COLO668 (cell line): ENCODE measurements at regions not wholly inside any gene's neighbourhood (a gene's known extent, or its start where the extent isn't known, plus 50 kb on each side); places are given as distances from the start of the nearest gene placed in this dataset.

Experiments
- DNase-seq: peaks from one replicate; lab custom pipeline; 2025; ENCODE audit not compliant: unreplicated experiment; lab: John Stamatoyannopoulos, UW

DNA sequence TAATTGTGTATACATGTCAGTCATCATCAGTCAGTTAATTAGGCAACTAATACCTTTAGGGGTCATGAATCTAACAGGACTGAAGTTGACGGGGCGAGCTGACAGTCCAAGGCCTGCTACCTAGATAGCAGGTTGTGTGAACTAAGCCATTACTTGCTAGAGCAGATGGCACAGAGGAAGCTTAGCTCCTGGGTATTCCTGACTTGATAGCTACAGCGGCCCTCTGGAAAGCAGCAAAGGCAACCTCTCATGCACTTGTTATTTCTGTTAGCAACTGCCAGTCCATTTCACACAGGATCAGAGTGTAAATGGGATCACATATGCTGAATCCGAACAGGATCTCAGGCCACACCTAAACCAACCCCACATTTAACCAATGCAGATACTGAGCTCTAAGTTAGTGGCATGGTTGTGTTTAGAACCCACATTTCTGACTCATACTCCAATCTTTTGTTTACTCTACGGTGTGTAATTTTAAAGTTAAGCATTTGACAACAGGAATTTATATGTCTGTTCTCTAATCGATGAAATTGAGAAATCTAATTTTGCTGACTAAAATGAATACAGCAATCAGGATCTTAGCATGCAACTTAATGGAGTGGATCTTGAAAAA lies 521.3 kb upstream of the ZNF608 start:
- DNase-seq, result no peak

GRCh38 chr5:125269926-125270325 lies 523.5 kb upstream of the ZNF608 start:
- DNase-seq, result no peak

DNA sequence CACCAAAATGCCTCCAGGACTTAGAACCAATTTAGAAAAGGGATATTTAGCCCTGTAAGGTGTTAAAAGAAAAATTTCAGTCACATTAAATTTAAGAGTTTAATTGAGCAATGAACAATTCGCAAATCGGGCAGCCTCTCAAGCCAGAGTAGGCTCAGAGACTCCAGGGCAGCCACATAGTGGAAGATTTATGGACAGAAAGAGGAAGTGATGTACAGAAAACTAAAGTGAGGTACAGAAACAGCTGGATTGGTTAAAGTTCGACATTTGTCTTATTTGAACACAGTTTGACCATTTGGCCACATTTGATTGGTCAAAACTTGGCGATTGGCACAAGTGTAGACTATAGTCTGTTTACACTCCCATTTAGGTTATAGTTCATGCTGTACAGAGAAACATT lies 525.9 kb upstream of the ZNF608 start:
- DNase-seq, result no peak

GRCh38 chr5:125274211-125274610 lies 527.8 kb upstream of the ZNF608 start:
- no peak for DNase-seq

DNA sequence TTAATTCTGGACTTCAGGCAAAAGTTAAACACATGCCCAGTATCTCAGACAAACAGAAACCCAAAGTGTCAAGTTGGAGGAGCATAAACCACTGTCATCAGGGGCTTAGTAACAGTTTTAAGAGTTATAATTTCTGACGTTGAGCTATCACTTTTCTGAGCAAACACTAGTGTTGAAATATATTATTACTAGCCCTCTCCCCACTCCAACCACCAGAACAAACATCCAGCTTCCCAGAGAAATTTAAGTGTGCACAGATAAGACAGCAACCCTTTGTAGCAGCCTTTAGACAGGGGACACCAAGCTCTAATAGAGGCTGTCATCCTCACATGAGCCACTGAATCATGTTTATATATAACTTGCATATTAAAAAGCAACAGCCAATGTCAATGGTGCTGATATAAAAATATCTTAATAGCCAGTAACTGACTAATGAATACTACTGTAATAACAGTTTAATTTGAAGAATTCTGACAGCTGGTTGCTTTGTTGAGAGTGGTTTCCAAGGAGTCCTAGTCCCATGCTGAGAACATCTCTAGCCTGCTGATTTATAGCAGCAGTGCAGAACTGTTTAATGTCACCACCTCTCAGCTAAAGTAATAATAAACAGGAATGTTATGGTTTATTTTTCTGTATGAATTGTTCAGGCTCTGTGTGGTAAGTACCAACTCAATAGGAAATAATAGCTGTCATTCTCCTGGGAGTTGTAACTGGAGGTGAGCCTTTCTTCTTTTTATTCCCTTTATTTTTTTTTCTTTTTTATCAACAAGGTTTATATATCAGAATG lies 528.7 kb upstream of the ZNF608 start:
- no peak for DNase-seq

- no peak for DNase-seq
Observed at GRCh38 chr5:125275725-125276090, 529.3 kb upstream of the ZNF608 start.

DNA sequence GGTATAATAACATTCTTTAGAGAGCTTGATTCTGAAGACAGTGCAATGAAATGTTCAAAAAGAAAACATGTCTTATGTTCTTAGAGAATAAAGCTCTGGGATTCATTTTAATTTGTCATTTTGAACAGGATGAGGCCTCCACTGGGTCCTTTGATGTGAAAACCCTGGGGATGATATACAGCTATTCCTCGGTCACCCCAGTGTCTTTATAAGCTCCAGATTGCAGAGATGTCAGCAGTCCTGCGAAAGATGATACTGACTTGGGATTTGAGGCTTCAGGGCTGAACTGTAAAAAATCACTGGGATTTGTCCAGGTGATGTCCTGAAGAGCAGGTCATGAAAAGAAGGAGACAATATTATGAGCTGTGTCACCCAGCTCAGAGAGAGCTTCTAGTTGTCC lies 529.7 kb upstream of the ZNF608 start:
- DNase-seq, result no peak

GRCh38 chr5:125277494-125278154 lies 531.2 kb upstream of the ZNF608 start:
- no peak for DNase-seq

- DNase-seq, result no peak
Observed at GRCh38 chr5:125278711-125279110, 532.3 kb upstream of the ZNF608 start.

DNA sequence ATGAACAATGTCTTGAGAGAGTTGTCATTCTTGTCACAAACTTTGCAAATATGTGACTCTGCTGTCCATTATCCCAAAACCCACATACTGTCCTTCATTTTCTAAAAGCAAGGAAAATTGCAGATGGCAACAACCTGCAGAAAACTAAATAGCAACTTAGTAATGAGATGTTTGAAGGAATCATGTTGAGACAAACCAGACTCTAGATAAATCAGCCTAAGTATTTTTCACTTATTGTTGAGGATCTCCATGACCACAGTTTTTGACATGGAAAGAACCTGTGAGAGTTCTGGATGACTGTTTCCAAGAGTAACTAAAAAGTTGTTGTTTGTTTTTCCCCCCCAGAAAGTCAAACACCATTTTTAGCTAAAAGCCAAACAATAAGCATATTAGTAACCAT lies 535.2 kb upstream of the ZNF608 start:
- DNase-seq, result no peak

GRCh38 chr5:125283372-125283771 lies 536.9 kb upstream of the ZNF608 start:
- no peak for DNase-seq

DNA sequence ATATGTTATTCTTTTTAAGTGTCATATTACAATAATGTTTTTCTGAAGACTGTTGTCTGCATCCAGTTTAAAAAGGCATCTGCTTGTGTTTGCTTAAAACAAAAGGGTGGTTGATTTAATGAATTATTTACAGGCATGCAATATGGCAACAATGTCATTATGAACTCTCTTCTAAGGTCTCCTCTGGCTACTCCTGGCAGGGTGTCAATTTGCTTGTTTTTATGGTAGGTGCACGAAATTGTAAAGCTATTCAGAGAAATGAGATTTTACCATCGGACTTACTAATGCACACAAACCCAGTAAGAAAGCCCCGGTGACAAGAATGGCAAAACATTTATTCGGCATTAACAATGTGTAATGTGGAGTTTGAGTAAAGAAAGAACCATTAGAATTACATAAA lies 539.8 kb upstream of the ZNF608 start:
- DNase-seq, result no peak

GRCh38 chr5:125289606-125290005 lies 543.2 kb upstream of the ZNF608 start:
- no peak for DNase-seq

DNA sequence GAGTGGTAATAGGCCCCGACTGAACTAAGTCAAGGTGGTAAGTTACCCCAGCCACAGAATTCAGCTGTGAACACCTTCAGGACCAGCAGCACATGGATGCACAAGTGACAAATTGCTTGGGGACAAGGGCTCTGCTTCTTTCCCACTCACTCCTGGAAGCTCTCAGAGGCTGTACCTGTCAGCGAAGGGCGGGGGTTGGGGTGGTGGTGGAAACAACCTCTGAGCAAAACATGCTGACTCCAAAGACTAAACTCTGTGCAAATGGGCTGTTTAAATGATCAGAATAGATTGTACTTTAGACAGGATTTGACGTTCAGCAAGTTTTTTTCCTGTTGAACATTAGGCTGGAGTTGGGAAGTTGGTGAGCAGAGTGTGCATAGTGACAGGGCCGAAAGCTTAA lies 544.5 kb upstream of the ZNF608 start:
- no peak for DNase-seq

DNA sequence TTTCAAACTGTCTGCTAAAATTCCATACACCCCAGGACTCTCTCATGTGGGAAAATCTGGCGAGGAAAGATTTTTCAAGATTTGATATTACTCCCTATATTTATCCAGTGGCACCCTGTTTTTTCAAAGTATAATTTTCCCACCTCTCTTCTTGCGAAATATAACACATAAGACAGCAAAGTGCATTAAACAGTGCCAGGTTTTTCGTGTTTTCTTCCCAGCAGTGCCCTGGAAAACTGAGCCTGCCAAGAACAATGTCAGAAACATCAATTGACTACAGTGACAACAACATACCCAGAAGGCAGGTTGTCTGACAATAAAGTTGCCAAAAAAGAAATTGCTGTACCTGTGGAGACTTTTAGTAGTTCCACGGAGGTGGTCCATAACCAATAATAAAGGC lies 545.0 kb upstream of the ZNF608 start:
- DNase-seq, result no peak

DNA sequence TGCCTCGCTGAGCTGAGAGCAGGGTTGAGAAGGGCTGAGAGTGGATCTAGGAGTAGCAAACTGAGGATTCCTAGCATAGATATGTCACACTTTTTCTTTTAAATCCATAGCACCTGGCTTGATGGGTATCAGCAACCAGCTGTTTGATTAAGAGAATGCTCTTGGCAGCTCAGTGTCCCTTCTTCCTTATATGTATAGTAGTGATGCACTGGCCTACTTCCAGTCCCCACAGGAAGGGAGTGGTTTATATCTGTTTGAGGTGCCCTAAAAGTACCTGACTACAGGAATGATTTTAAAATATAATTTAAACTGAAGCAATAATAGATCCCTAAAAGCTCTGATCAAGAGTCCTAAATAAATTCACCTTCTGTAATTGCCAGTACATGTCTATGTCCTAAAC lies 546.8 kb upstream of the ZNF608 start:
- no peak for DNase-seq

DNA sequence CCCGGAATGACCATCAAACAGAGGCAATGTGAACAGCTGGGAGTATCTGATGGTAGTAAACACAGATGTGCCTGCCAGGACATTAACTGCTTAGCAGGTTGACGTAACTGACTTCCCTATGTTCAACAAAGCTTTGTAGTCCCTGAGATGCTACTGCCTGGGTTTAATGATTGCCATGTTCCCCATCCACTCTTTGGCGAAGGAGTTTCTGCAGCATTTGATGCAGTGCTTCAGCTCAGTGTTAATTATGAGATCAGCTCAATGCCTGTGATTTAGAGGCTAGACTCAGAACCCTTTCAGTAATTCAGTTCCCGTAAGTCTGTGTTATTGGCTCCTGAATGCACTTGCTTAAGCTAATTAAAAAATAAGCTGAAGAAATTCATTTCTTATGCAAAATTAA lies 547.3 kb upstream of the ZNF608 start:
- no peak for DNase-seq

- DNase-seq, result no peak
Observed at GRCh38 chr5:125294844-125295243, 548.4 kb upstream of the ZNF608 start.

GRCh38 chr5:125295405-125295872 lies 549.0 kb upstream of the ZNF608 start:
- no peak for DNase-seq

- DNase-seq, result no peak
Observed at GRCh38 chr5:125298258-125298657, 551.8 kb upstream of the ZNF608 start.

- no peak for DNase-seq
Observed at GRCh38 chr5:125298746-125299379, 552.4 kb upstream of the ZNF608 start.

GRCh38 chr5:125301711-125302110 lies 555.3 kb upstream of the ZNF608 start:
- DNase-seq, result no peak
